Keratinocyte (primary cell): ENCODE measurements at regions not wholly inside any gene's neighbourhood (a gene's known extent, or its start where the extent isn't known, plus 50 kb on each side); places are given as distances from the start of the nearest gene placed in this dataset.
"Not testable (repeated sequence)": the region's sequence is repeated elsewhere in the genome, so short reads cannot be mapped to it uniquely, and the experiment has no call there.

Experiments
- DNase-seq: peaks from one replicate; pipeline ENCODE4 v3.0.0-alpha.2; 2011; ENCODE audit warnings: low read depth, missing footprints, low spot score
- FAIRE-seq: peaks from 2 replicates; lab custom pipeline; 2011; peaks lifted over from hg19 to GRCh38; lab: Jason Lieb, UNC
- H2AFZ ChIP-seq: 2 replicates; pipeline ENCODE4 v1.6.0; 2012; ENCODE audit warnings: low read length, control low read depth, inconsistent platforms; ENCODE audit not compliant: control insufficient read depth
- H3K27ac ChIP-seq: 2 replicates; pipeline ENCODE4 v1.5.1; 2011; ENCODE audit warnings: low read length; ENCODE audit not compliant: control insufficient read depth, insufficient read depth
- H3K27me3 ChIP-seq: 3 replicates; pipeline ENCODE4 v1.6.0; 2011; ENCODE audit warnings: low read length; ENCODE audit not compliant: control insufficient read depth, insufficient read depth; ENCODE audit errors: extremely low read depth
- H3K36me3 ChIP-seq, 2 experiments: 2 replicates in 1 of 2; 3 replicates in 1 of 2; pipeline ENCODE4 v1.5.1; 2011; ENCODE audit warnings: low read length in 2 of 2, mild to moderate bottlenecking in 1 of 2; ENCODE audit not compliant: control insufficient read depth in 2 of 2, insufficient read depth in 2 of 2; ENCODE audit errors: extremely low read depth in 1 of 2
- H3K4me1 ChIP-seq: 3 replicates; pipeline ENCODE4 v1.5.1; 2011; ENCODE audit warnings: low read length; ENCODE audit not compliant: control insufficient read depth, insufficient read depth; ENCODE audit errors: extremely low read depth
- H3K4me2 ChIP-seq: 3 replicates; pipeline ENCODE4 v1.6.0; 2011; ENCODE audit warnings: low read depth, low read length; ENCODE audit not compliant: control insufficient read depth, insufficient read depth; ENCODE audit errors: extremely low read depth
- H3K4me3 ChIP-seq, 3 experiments: fragments of 200-600 bp in 1 of 3; sonication (generic) in 1 of 3; 2 replicates in 2 of 3; 3 replicates in 1 of 3; pipeline ENCODE4 v1.5.1; 2011 to 2016; ENCODE audit warnings: low read length in 3 of 3, mild to moderate bottlenecking in 3 of 3, control low read depth in 2 of 3, inconsistent platforms in 1 of 3, low read depth in 1 of 3, mixed read lengths in 1 of 3, mixed run types in 1 of 3, moderate library complexity in 1 of 3; ENCODE audit not compliant: control insufficient read depth in 2 of 3, insufficient read depth in 2 of 3; ENCODE audit errors: extremely low read depth in 1 of 3
- H3K79me2 ChIP-seq: 2 replicates; pipeline ENCODE4 v1.6.0; 2012; ENCODE audit warnings: low read length; ENCODE audit not compliant: control insufficient read depth, insufficient read depth
- H3K9ac ChIP-seq: 3 replicates; pipeline ENCODE4 v1.6.0; 2011; ENCODE audit warnings: low read length; ENCODE audit not compliant: control insufficient read depth, insufficient read depth; ENCODE audit errors: extremely low read depth
- H3K9me1 ChIP-seq: 3 replicates; pipeline ENCODE4 v1.6.0; 2011; ENCODE audit warnings: low read length; ENCODE audit not compliant: control insufficient read depth, insufficient read depth; ENCODE audit errors: extremely low read depth
- H3K9me3 ChIP-seq: 2 replicates; pipeline ENCODE4 v1.5.1; 2012; ENCODE audit warnings: low read depth, low read length; ENCODE audit not compliant: control insufficient read depth
- H4K20me1 ChIP-seq: 3 replicates; pipeline ENCODE4 v1.6.0; 2011; ENCODE audit warnings: low read length; ENCODE audit not compliant: control insufficient read depth, insufficient read depth; ENCODE audit errors: extremely low read depth
- EZH2 ChIP-seq: IDR thresholded peaks from one replicate; pipeline ENCODE4 v1.6.1; 2012; ENCODE audit warnings: inconsistent platforms, mild to moderate bottlenecking, low read length, moderate library complexity
- dilution Hi-C: fragments of 300-500 bp; cut with MboI; formaldehyde crosslinking; loops from one replicate; pipeline ENCODE4 v1.7.0; 2020; ENCODE audit warnings: low sequenced_read_pairs; ENCODE audit not compliant: extremely low pct_ligation_motif_present
- TF ChIP-seq, protein P1 (sequence below), 3 experiments: IDR thresholded peaks in 1 of 3; conservative IDR thresholded peaks in 1 of 3; optimal IDR thresholded peaks in 1 of 3; 2 replicates in 2 of 3; 3 replicates in 1 of 3; pipeline versions ENCODE3 to v1.5.1; 2011; ENCODE audit warnings: low read length in 3 of 3, mild to moderate bottlenecking in 3 of 3, moderate library complexity in 2 of 3, control low read depth in 1 of 3, inconsistent platforms in 1 of 3; ENCODE audit not compliant: insufficient read depth in 2 of 3; ENCODE audit errors: extremely low read depth in 1 of 3

DNA sequence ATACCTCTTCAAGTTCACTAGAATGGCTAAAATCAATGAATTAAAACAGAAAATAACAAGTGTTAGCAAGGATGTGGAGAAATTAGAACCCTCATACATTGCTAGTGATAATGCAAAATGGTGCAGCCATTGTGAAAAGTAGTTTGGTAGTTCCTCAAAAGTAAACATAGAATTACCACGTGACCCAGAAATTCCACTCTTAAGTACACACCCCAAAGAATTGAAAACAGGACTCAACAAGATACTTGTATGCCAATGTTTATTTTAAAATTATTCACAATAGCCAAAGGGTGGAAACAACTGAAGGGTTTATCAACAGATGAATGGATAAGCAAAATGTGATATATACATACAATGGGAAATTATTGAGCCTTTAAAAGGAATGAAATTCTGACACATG lies 70.3 kb downstream of the BARX1 start:
- H4K20me1 ChIP-seq: no peaks in the 10 kb centered on the region
- H3K9me1 ChIP-seq: no peaks in the 10 kb centered on the region
- H3K27ac ChIP-seq: no peak overlapping the region
- H3K36me3 ChIP-seq: no peaks in the 10 kb centered on the region
- H3K79me2 ChIP-seq: no peaks in the 10 kb centered on the region
- no peak overlapping the region for H3K4me2 ChIP-seq
- FAIRE-seq (no peak), DNase-seq (no peak)
- H2AFZ ChIP-seq: no peak overlapping the region
- no peaks in the 10 kb centered on the region for H3K27me3 ChIP-seq
- TF ChIP-seq, protein P1, sequence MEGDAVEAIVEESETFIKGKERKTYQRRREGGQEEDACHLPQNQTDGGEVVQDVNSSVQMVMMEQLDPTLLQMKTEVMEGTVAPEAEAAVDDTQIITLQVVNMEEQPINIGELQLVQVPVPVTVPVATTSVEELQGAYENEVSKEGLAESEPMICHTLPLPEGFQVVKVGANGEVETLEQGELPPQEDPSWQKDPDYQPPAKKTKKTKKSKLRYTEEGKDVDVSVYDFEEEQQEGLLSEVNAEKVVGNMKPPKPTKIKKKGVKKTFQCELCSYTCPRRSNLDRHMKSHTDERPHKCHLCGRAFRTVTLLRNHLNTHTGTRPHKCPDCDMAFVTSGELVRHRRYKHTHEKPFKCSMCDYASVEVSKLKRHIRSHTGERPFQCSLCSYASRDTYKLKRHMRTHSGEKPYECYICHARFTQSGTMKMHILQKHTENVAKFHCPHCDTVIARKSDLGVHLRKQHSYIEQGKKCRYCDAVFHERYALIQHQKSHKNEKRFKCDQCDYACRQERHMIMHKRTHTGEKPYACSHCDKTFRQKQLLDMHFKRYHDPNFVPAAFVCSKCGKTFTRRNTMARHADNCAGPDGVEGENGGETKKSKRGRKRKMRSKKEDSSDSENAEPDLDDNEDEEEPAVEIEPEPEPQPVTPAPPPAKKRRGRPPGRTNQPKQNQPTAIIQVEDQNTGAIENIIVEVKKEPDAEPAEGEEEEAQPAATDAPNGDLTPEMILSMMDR (optimal IDR thresholded peaks at IDR 0.05 in 1 of 3, IDR thresholded peaks at IDR 0.05 in 1 of 3, conservative IDR thresholded peaks at IDR 0.05 in 1 of 3; ENCODE audit: extremely low read depth in 1 of 3, insufficient read depth in 2 of 3, low read length in 3 of 3): no peak
- TF ChIP-seq EZH2: no peak
- no peaks in the 10 kb centered on the region for H3K4me1 ChIP-seq
- no peak overlapping the region for H3K9ac ChIP-seq
- H3K9me3 ChIP-seq: no peaks in the 10 kb centered on the region
- no peak overlapping the region for H3K4me3 ChIP-seq
- dilution Hi-C loops: no loop called here

DNA sequence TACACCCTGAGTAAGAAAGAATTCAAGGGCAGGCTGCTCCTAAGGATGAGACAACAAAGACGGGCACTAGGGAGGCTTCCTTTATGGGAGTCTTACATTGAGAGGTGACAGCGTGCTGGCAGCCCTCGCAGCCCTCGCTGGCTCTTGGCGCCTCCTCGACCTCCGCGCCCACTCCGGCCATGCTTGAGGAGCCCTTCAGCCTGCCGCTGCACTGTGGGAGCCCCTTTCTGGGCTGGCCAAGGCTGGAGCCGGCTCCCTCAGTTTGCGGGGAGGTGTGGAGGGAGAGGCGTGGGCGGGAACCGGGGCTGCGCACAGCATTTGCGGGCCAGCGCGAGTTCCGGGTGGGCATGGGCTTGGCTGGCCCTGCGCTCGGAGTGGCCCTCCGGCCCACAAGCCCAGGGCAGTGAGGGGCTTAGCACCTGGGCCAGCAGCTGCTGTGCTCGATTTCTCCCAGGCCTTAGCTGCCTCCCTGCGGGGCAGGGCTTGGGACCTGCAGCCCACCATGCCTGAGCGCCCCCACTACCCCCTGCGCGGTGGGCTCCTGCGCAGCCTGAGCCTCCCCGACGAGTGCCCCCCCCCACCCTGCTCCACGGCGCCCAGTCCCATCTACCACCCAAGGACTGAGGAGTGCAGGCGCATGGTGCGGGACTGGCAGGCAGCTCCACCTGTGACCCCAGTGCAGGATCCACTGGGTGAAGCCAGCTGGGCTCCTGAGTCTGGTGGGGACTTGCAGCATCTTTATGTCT lies 75.3 kb downstream of the BARX1 start:
- H4K20me1 ChIP-seq, FAIRE-seq, H3K79me2 ChIP-seq, H2AFZ ChIP-seq, dilution Hi-C loops, H3K27me3 ChIP-seq, DNase-seq, H3K4me2 ChIP-seq, H3K9me3 ChIP-seq, H3K9me1 ChIP-seq, H3K36me3 ChIP-seq, H3K9ac ChIP-seq, H3K27ac ChIP-seq, H3K4me3 ChIP-seq, H3K4me1 ChIP-seq: not testable (repeated sequence)

DNA sequence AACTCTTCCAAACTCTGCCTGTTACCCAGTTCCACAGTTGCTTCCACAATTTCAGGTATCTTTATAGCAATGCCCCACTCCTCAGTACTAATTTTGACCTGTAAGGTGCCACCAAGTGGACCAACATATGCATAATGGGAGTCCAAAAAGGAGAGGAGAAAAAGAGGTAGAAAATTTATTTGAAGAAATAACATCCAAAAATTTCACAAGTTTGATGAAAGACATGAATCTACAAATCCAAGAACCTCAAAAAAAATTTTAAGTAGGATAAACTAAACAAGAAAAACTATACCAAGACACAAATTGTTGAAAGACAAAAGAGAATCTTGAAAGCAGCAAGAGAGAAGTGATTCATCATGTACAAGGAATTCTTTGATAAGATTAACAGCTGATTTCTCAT lies 79.8 kb downstream of the BARX1 start:
- Histone ChIP-seq H3K4me3 (no peak overlapping the region), H4K20me1 (no peaks in the 10 kb centered on the region), H3K4me2 (no peak overlapping the region), H3K9me1 (no peaks in the 10 kb centered on the region), H3K9me3 (no peaks in the 10 kb centered on the region), H3K79me2 (no peaks in the 10 kb centered on the region), H3K27me3 (no peaks in the 10 kb centered on the region), H3K36me3 (no peaks in the 10 kb centered on the region), H3K4me1 (no peaks in the 10 kb centered on the region), H3K27ac (no peak overlapping the region), H2AFZ (no peak overlapping the region), H3K9ac (no peak overlapping the region)
- FAIRE-seq (no peak), DNase-seq (no peak)
- TF ChIP-seq, protein P1 (optimal IDR thresholded peaks at IDR 0.05 in 1 of 3, IDR thresholded peaks at IDR 0.05 in 1 of 3, conservative IDR thresholded peaks at IDR 0.05 in 1 of 3; ENCODE audit: extremely low read depth in 1 of 3, insufficient read depth in 2 of 3, low read length in 3 of 3): no peak
- no peak for TF ChIP-seq EZH2
- dilution Hi-C loops: no loop called here
